Hindlimb muscle (tissue), 1 donor: ENCODE measurements at regions not wholly inside any gene's neighbourhood (a gene's known extent, or its start where the extent isn't known, plus 50 kb on each side); places are given as distances from the start of the nearest gene placed in this dataset.
"Not testable (repeated sequence)": the region's sequence is repeated elsewhere in the genome, so short reads cannot be mapped to it uniquely, and the experiment has no call there.

Experiments used
- DNase-seq: peaks from one replicate; pipeline ENCODE4 v3.0.0-alpha.2; 2013

- DNase-seq: no peak
Observed at GRCh38 chr6:92023410-92023966, 1395.9 kb downstream of the EPHA7 start.

- no peak for DNase-seq
Observed at GRCh38 chr6:92011681-92012245, 1407.6 kb downstream of the EPHA7 start.

DNA sequence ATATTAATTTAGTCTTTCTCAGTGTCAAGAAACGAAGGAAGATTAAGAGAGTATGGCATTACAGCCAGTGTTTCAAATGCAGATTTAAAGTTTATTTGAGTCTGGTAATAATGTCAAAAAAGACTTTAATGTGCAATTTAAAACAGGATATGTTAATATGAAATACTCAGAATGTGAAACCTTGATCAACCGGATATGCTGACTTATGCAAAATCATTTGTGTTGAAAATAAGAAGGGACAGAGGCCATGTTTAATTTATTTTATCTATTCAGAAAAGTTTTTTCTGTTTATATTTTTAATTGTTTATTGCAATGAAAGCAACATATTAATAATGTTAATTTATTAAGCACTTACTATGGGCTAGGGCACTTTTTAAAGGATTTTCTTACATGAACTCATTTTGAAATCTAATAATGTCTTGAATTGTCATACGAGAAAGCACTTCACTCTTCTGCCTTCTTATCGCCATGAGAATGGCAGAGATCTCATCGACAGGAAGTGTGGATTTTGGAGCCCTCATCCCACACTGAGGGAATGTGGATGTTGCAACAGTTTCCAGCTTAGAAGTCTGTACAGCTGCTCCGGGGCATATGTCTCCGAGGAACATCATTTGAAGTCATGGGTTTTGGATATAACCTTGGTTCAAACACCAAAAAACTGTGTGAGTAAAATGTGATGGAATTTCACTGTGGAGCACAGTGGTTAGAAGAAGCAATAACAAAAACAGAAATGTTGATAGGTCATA, 1410.4 kb downstream of the EPHA7 start:
- no peak for DNase-seq

GRCh38 chr6:92000112-92000511, 1413.2 kb upstream of the MAP3K7 start:
- DNase-seq: no peak

- DNase-seq: no peak
Observed at GRCh38 chr6:91994787-91995186, 1407.9 kb upstream of the MAP3K7 start.

DNA sequence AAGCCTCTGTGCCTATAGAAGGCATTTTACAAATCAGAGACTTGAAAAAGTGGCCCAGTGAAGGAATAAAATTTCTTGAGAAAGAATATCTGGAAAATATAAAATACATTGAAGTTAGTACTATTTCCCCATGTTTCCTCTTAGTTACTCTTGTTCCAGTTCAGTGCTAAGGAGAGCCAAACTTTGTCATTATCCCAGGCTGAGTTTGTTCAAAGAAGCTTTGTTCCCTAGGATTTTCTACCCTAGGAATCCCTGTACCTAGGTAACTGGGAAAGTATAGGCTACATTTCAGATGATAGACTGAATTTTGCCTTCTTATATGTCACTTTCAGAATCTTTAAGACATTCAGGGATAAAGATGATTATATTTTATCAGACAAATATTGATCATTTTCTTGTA, 1395.7 kb upstream of the MAP3K7 start:
- no peak for DNase-seq

GRCh38 chr6:91976797-91977196, 1389.9 kb upstream of the MAP3K7 start:
- DNase-seq: no peak

- DNase-seq: no peak
Observed at GRCh38 chr6:91970700-91971099, 1383.8 kb upstream of the MAP3K7 start.

GRCh38 chr6:91965872-91966271, 1379.0 kb upstream of the MAP3K7 start:
- DNase-seq: no peak

- no peak for DNase-seq
Observed at GRCh38 chr6:91961671-91962070, 1374.8 kb upstream of the MAP3K7 start.

GRCh38 chr6:91961236-91961635, 1374.4 kb upstream of the MAP3K7 start:
- no peak for DNase-seq

DNA sequence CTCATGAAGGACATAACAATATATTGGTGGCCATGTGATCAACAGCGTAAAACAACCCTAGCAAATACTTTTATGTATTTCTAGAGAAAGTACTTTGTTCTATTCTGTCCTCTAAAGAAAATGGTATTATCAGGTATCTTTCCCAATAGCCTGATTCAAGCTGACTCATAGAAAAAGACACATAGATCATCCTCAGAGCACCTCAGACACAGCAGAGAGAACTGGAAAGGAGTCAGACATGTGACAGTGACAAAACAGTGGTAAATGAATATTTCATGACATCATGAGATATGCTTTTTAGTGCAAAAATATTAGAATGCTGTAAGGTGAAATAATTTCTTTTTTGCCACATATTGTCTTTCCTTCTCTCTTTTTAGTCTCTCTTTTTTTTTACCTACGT, 1355.0 kb upstream of the MAP3K7 start:
- DNase-seq: no peak

- no peak for DNase-seq
Observed at GRCh38 chr6:91940801-91941200, 1353.9 kb upstream of the MAP3K7 start.

- DNase-seq: no peak
Observed at GRCh38 chr6:91926827-91927226, 1340.0 kb upstream of the MAP3K7 start.

- DNase-seq: no peak
Observed at GRCh38 chr6:91926361-91926760, 1339.5 kb upstream of the MAP3K7 start.

GRCh38 chr6:91911945-91912344, 1325.1 kb upstream of the MAP3K7 start:
- DNase-seq: no peak

GRCh38 chr6:91904586-91905164, 1317.8 kb upstream of the MAP3K7 start:
- no peak for DNase-seq

- peak; percentile 42 for DNase-seq
Observed at GRCh38 chr6:91895599-91896285, 1308.9 kb upstream of the MAP3K7 start.

GRCh38 chr6:91886183-91886795, 1299.4 kb upstream of the MAP3K7 start:
- DNase-seq: no peak

DNA sequence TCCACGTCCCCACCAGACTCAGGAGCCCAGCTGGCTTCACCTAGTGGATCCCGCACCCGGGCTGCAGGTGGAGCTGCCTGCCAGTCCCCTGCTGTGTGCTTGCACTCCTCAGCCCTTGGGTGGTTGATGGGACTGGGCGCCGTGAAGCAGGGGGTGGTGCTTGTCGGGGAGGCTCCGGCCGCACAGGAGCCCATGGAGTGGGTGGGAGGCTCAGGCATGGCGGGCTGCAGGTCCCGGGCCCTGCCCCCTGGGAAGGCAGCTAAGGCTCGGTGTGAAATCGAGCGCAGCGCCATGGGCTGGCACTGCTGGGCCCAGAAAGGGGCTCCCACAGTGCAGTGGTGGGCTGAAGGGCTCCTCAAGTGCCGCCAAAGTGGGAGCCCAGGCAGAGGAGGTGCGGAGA, 1294.9 kb upstream of the MAP3K7 start:
- DNase-seq: not testable (repeated sequence)

DNA sequence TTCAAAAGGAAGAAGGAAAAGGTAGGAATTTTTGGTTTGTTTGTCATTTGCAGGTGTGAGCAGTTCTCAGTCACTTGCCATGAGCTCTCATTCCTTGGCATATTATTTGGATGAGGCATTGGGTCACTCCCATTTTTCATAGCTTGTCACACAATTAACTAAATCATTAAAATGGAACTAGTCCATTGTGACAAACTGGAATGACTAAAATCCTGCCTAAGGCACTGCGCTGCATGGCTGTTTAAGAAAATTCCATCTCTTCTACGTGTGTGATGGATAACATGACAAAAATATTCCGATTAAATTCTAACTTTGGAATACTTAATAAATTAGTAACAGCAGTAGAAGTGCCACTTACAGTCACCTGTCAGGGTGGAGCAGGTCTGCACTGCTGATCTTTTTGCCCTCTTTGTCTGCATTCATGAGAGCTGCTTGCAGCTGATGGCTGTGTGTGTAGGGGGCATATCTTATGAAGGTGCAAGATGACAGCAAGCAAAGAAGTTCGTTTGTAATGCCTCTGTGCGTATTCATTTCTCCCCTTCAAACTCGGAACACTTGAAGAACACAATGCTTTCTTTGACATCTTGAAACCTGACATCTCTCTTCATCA, 1292.6 kb upstream of the MAP3K7 start:
- DNase-seq: no peak

DNA sequence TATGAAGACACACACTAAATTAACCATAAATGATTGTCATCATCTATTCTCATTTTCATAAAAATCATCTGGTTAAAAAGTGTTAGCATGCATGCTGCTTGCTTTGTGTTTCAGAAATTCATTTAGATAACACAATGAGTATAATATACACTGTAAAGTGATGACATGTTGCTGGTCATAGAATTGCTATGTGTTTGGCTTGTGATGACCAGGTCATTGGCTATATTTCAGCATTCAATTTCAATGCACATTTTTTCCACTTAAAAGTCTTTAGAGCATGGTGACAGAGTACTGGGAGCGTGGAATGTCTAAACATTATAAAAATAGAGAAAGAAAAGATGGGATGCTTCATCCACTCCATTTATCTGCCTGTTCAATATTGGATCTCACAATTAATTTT, 1291.1 kb upstream of the MAP3K7 start:
- DNase-seq: peak; percentile 27
